Stimulated activated effector memory CD8-positive, alpha-beta T cell treated with anti-CD3 and anti-CD28 coated beads, Interleukin-12 subunit alpha, Interleukin-12 subunit beta, amount 100 ng/mL, for 72 hours (primary cell): ENCODE measurements at regions not wholly inside any gene's neighbourhood (a gene's known extent, or its start where the extent isn't known, plus 50 kb on each side); places are given as distances from the start of the nearest gene placed in this dataset.
A peak's percentile ranks its signal among the peaks of the same experiment; 100 is the strongest.

Source experiments
- ATAC-seq: fragments of 150-1000 bp; cut with Tn5 transposase; 2 replicates; pipeline ENCODE4 v1.10.0; 2021
- DNase-seq, 2 donors: peaks; one replicate each; pipeline ENCODE4 v3.0.0; 2021 to 2022; ENCODE audit warnings: low spot score in 2 of 2
- H3K27ac Mint-ChIP-seq: one replicate; pipeline ENCODE4 v1.8.0; 2022; ENCODE audit warnings: mild to moderate bottlenecking, mixed read lengths
- H3K36me3 Mint-ChIP-seq: one replicate; pipeline ENCODE4 v1.8.0; 2022; ENCODE audit warnings: mild to moderate bottlenecking, mixed read lengths
- H3K4me1 Mint-ChIP-seq: one replicate; pipeline ENCODE4 v1.8.0; 2022; ENCODE audit warnings: mixed read lengths
- H3K4me3 Mint-ChIP-seq: one replicate; pipeline ENCODE4 v1.8.0; 2022; ENCODE audit warnings: mild to moderate bottlenecking, mixed read lengths
- H3K9me3 Mint-ChIP-seq: one replicate; pipeline ENCODE4 v1.8.0; 2022; ENCODE audit warnings: mixed read lengths

- no peaks in the 10 kb centered on the region for H3K36me3 Mint-ChIP-seq
- H3K27ac Mint-ChIP-seq: no peak overlapping the region
- no peak overlapping the region for H3K4me3 Mint-ChIP-seq
- no peaks in the 10 kb centered on the region for H3K4me1 Mint-ChIP-seq
- peaks cover 1% of the 10 kb centered on the region for H3K9me3 Mint-ChIP-seq
- no peak for ATAC-seq
- no peak for DNase-seq
Observed at GRCh38 chr5:91443023-91443422, 59.9 kb upstream of the ARRDC3 start.

GRCh38 chr5:91441082-91441481 lies 58.0 kb upstream of the ARRDC3 start:
- no peaks in the 10 kb centered on the region for H3K9me3 Mint-ChIP-seq
- H3K36me3 Mint-ChIP-seq: no peaks in the 10 kb centered on the region
- no peaks in the 10 kb centered on the region for H3K4me1 Mint-ChIP-seq
- ATAC-seq (no peak), DNase-seq (no peak)
- no peak overlapping the region for H3K27ac Mint-ChIP-seq
- no peak overlapping the region for H3K4me3 Mint-ChIP-seq

- Mint-ChIP-seq H3K36me3 (no peaks in the 10 kb centered on the region), H3K9me3 (no peaks in the 10 kb centered on the region), H3K4me3 (no peak overlapping the region), H3K4me1 (peaks cover 19% of the 10 kb centered on the region), H3K27ac (no peak overlapping the region)
- no peak for ATAC-seq
- DNase-seq: no peak
Observed at GRCh38 chr5:91438871-91439270, 55.8 kb upstream of the ARRDC3 start.

GRCh38 chr5:91436241-91436640 lies 53.1 kb upstream of the ARRDC3 start:
- ATAC-seq (no peak), DNase-seq (no peak)
- H3K4me1 Mint-ChIP-seq: peaks cover 23% of the 10 kb centered on the region
- H3K9me3 Mint-ChIP-seq: no peaks in the 10 kb centered on the region
- H3K36me3 Mint-ChIP-seq: no peaks in the 10 kb centered on the region
- no peak overlapping the region for H3K27ac Mint-ChIP-seq
- H3K4me3 Mint-ChIP-seq: no peak overlapping the region

GRCh38 chr5:91434348-91434747 lies 51.2 kb upstream of the ARRDC3 start:
- DNase-seq: no peak
- peaks cover 23% of the 10 kb centered on the region for H3K4me1 Mint-ChIP-seq
- H3K4me3 Mint-ChIP-seq: no peak overlapping the region
- peaks cover under 1% of the 10 kb centered on the region for H3K9me3 Mint-ChIP-seq
- ATAC-seq: peak; percentile 73
- peak overlapping the region; percentile 71 for H3K27ac Mint-ChIP-seq
- no peaks in the 10 kb centered on the region for H3K36me3 Mint-ChIP-seq

GRCh38 chr5:91433861-91434260 lies 50.7 kb upstream of the ARRDC3 start:
- H3K4me1 Mint-ChIP-seq: peaks cover 23% of the 10 kb centered on the region
- no peak overlapping the region for H3K4me3 Mint-ChIP-seq
- H3K9me3 Mint-ChIP-seq: peaks cover 2% of the 10 kb centered on the region
- no peak for DNase-seq
- ATAC-seq: peak; percentile 79
- no peaks in the 10 kb centered on the region for H3K36me3 Mint-ChIP-seq
- H3K27ac Mint-ChIP-seq: peak overlapping the region; percentile 71
